H1 (cell line): ENCODE measurements at regions not wholly inside any gene's neighbourhood (a gene's known extent, or its start where the extent isn't known, plus 50 kb on each side); places are given as distances from the start of the nearest gene placed in this dataset.
"Not testable (repeated sequence)": the region's sequence is repeated elsewhere in the genome, so short reads cannot be mapped to it uniquely, and the experiment has no call there.

Experiments
- CTCF ChIA-PET: fragments of 300-600 bp; sonication (Branson Sonifier 250); formaldehyde crosslinking; loops from one replicate; lab custom pipeline; 2021; ENCODE audit not compliant: partially characterized antibody; lab: Charles Lee
- POLR2A ChIA-PET: fragments of 300-600 bp; sonication (Branson Sonifier 250); formaldehyde crosslinking; loops from one replicate; lab custom pipeline; 2021; ENCODE audit warnings: inconsistent platforms; ENCODE audit not compliant: partially characterized antibody; lab: Charles Lee
- DNase-seq, 2 experiments: peaks; one replicate each; pipeline versions ENCODE4 v3.0.0 to v3.0.0-alpha.2; 2010 to 2022; ENCODE audit warnings: low spot score in 2 of 2, low read depth in 1 of 2, mixed read lengths in 1 of 2
- FAIRE-seq: peaks from 2 replicates; lab custom pipeline; 2011; peaks lifted over from hg19 to GRCh38; lab: Jason Lieb, UNC
- H2AFZ ChIP-seq: 2 replicates; pipeline ENCODE4 v1.8.1; 2012; ENCODE audit warnings: low read length, inconsistent platforms
- H2AK5ac ChIP-seq: 2 replicates; pipeline ENCODE4 v1.6.1; 2013; ENCODE audit warnings: low read depth, low read length
- H2BK120ac ChIP-seq: replicated peaks from 2 replicates; pipeline ENCODE3; 2013; ENCODE audit warnings: low read depth, low read length, inconsistent platforms
- H2BK12ac ChIP-seq: 2 replicates; pipeline ENCODE4 v1.6.1; 2013; ENCODE audit warnings: low read depth, low read length
- H2BK15ac ChIP-seq: 2 replicates; pipeline ENCODE4 v1.6.1; 2013; ENCODE audit warnings: low read length
- H2BK20ac ChIP-seq: 2 replicates; pipeline ENCODE4 v1.6.1; 2013; ENCODE audit warnings: low read length
- H2BK5ac ChIP-seq: 2 replicates; pipeline ENCODE4 v1.6.1; 2013; ENCODE audit warnings: low read depth, low read length
- H3K14ac ChIP-seq: 2 replicates; pipeline ENCODE4 v1.6.1; 2013; ENCODE audit warnings: inconsistent platforms; ENCODE audit not compliant: insufficient read length
- H3K18ac ChIP-seq: 2 replicates; pipeline ENCODE4 v1.6.1; 2013; ENCODE audit warnings: low read length; ENCODE audit errors: extremely low read depth
- H3K23ac ChIP-seq: 2 replicates; pipeline ENCODE4 v1.6.1; 2013; ENCODE audit warnings: inconsistent platforms; ENCODE audit not compliant: insufficient read length
- H3K23me2 ChIP-seq: 2 replicates; pipeline ENCODE4 v1.6.1; 2013; ENCODE audit warnings: low read depth, low read length
- H3K27ac ChIP-seq: 2 replicates; pipeline ENCODE4 v1.6.1; 2011; ENCODE audit warnings: low read depth, low read length, inconsistent platforms
- H3K27me3 ChIP-seq, 4 experiments: replicated peaks in 1 of 4; 1 replicate in 1 of 4; 2 replicates in 3 of 4; pipeline versions ENCODE4 v1.6.1 to v1.8.1; 2011 to 2013; ENCODE audit warnings: low read length in 3 of 4, mild to moderate bottlenecking in 3 of 4, inconsistent platforms in 2 of 4, mixed read lengths in 2 of 4, moderate library complexity in 1 of 4; ENCODE audit not compliant: control insufficient read depth in 3 of 4, insufficient read depth in 3 of 4; ENCODE audit errors: extremely low read depth in 1 of 4
- H3K36me3 ChIP-seq, 4 experiments: 2 replicates each; pipeline versions ENCODE4 v1.6.1 to v1.8.1; 2011 to 2013; ENCODE audit warnings: mild to moderate bottlenecking in 4 of 4, low read length in 3 of 4, moderate library complexity in 2 of 4, control low read depth in 1 of 4, inconsistent platforms in 1 of 4; ENCODE audit not compliant: insufficient read depth in 4 of 4, control insufficient read depth in 2 of 4
- H3K4ac ChIP-seq: replicated peaks from 2 replicates; pipeline ENCODE3; 2013; ENCODE audit warnings: low read length, low read depth, mixed read lengths, inconsistent platforms; ENCODE audit not compliant: insufficient read length
- H3K4me1 ChIP-seq, 4 experiments: replicated peaks in 1 of 4; 1 replicate in 1 of 4; 2 replicates in 3 of 4; pipeline versions ENCODE4 v1.6.1 to v1.8.1; 2011 to 2013; ENCODE audit warnings: low read length in 3 of 4, inconsistent platforms in 2 of 4, mixed read lengths in 1 of 4; ENCODE audit not compliant: insufficient read depth in 4 of 4, control insufficient read depth in 3 of 4
- H3K4me2 ChIP-seq, 2 experiments: 2 replicates each; pipeline versions ENCODE4 v1.6.1 to v1.8.1; 2011 to 2013; ENCODE audit warnings: low read depth in 2 of 2, low read length in 2 of 2, control low read depth in 1 of 2, inconsistent platforms in 1 of 2, mild to moderate bottlenecking in 1 of 2; ENCODE audit not compliant: insufficient read depth in 1 of 2
- H3K4me3 ChIP-seq, 4 experiments: fragments of 200-600, 300-600 bp in 1 of 4; sonication (generic), shearing (Covaris generic), sonication (Bioruptor Twin) in 1 of 4; 2 replicates each; pipeline versions ENCODE4 v1.5.1 to v1.8.1; 2011 to 2016; ENCODE audit warnings: low read length in 4 of 4, low read depth in 3 of 4, control low read depth in 2 of 4, inconsistent platforms in 2 of 4, mild to moderate bottlenecking in 2 of 4, mixed read lengths in 1 of 4, moderate library complexity in 1 of 4; ENCODE audit not compliant: insufficient read depth in 2 of 4; ENCODE audit errors: extremely low read depth in 1 of 4
- H3K56ac ChIP-seq: replicated peaks from 2 replicates; pipeline ENCODE3; 2013; ENCODE audit warnings: low read depth, mild to moderate bottlenecking, mixed read lengths, low read length, inconsistent platforms; ENCODE audit not compliant: insufficient read length
- H3K79me1 ChIP-seq: 2 replicates; pipeline ENCODE4 v1.6.1; 2013; ENCODE audit warnings: low read depth, low read length, control low read depth
- H3K79me2 ChIP-seq, 2 experiments: 2 replicates each; pipeline versions ENCODE4 v1.6.1 to v1.8.1; 2012 to 2013; ENCODE audit warnings: low read length in 2 of 2, mild to moderate bottlenecking in 2 of 2, inconsistent platforms in 1 of 2; ENCODE audit not compliant: insufficient read depth in 2 of 2, control insufficient read depth in 1 of 2
- H3K9ac ChIP-seq, 4 experiments: replicated peaks in 1 of 4; 1 replicate in 1 of 4; 2 replicates in 3 of 4; pipeline versions ENCODE4 v1.6.1 to v1.8.1; 2011 to 2013; ENCODE audit warnings: low read depth in 3 of 4, low read length in 3 of 4, control low read depth in 2 of 4, mild to moderate bottlenecking in 2 of 4, moderate library complexity in 2 of 4, inconsistent platforms in 1 of 4; ENCODE audit errors: extremely low read depth in 1 of 4
- H3K9me3 ChIP-seq, 2 experiments: 2 replicates each; pipeline versions ENCODE4 v1.6.1 to v1.8.1; 2012 to 2013; ENCODE audit warnings: mild to moderate bottlenecking in 2 of 2, moderate library complexity in 2 of 2, control low read depth in 1 of 2, inconsistent platforms in 1 of 2, low read depth in 1 of 2, low read length in 1 of 2, mixed read lengths in 1 of 2; ENCODE audit not compliant: insufficient read depth in 2 of 2
- H4K20me1 ChIP-seq, 2 experiments: replicated peaks in 1 of 2; 2 replicates each; pipeline versions ENCODE3 to v1.8.1; 2011 to 2013; ENCODE audit warnings: inconsistent platforms in 2 of 2, low read length in 2 of 2, mild to moderate bottlenecking in 1 of 2; ENCODE audit not compliant: insufficient read depth in 2 of 2, control insufficient read depth in 1 of 2
- H4K5ac ChIP-seq: 2 replicates; pipeline ENCODE4 v1.6.1; 2013; ENCODE audit warnings: low read length, low read depth, mixed read lengths, inconsistent platforms; ENCODE audit not compliant: insufficient read length
- H4K8ac ChIP-seq: 2 replicates; pipeline ENCODE4 v1.8.0; 2013; ENCODE audit warnings: mild to moderate bottlenecking, moderate library complexity, low read length, inconsistent platforms; ENCODE audit not compliant: insufficient read depth; ENCODE audit errors: extremely low read depth
- H4K91ac ChIP-seq: replicated peaks from 2 replicates; pipeline ENCODE3; 2013; ENCODE audit warnings: low read length, mixed read lengths, inconsistent platforms; ENCODE audit not compliant: insufficient read length
- WGBS, 2 experiments: shearing (Covaris generic) in 1 of 2; methylation state at CpG; one replicate each; pipeline versions ENCODE4 v1.1.6 to v1.1.7; 2013 to 2015; ENCODE audit warnings: low lambda C conversion rate in 2 of 2, mixed read lengths in 2 of 2, inconsistent platforms in 1 of 2, low coverage in 1 of 2, missing lambda C conversion rate in 1 of 2; ENCODE audit not compliant: insufficient replicate concordance in 2 of 2, insufficient coverage in 1 of 2, insufficient read length in 1 of 2; ENCODE audit errors: extremely low coverage in 1 of 2, missing lambda C conversion rate in 1 of 2; 5-methylcytosine and 5-hydroxymethylcytosine counted together

- H3K4ac ChIP-seq, FAIRE-seq, CTCF ChIA-PET: not testable (repeated sequence)
Observed at GRCh38 chr2:87567093-87567492, 180.8 kb upstream of the PLGLB2 start.

GRCh38 chr2:87567912-87568311, 180.0 kb upstream of the PLGLB2 start:
- not testable (repeated sequence) for DNase-seq, H3K9me3 ChIP-seq, FAIRE-seq

More at GRCh38 chr2:87567093-87567492, 180.8 kb upstream of the PLGLB2 start:
- 91% methylated on average over 10 of the region's 11 CpGs; no CpG with 5 or more reads in 1 of the 2 experiments for WGBS, 2 experiments
- H4K5ac ChIP-seq, DNase-seq, H2AFZ ChIP-seq, H3K79me2 ChIP-seq, H2BK5ac ChIP-seq, H3K27ac ChIP-seq, H2BK120ac ChIP-seq, H3K14ac ChIP-seq, H3K27me3 ChIP-seq, H3K56ac ChIP-seq, H3K79me1 ChIP-seq, H3K18ac ChIP-seq, H4K91ac ChIP-seq, H3K4me3 ChIP-seq, H2BK15ac ChIP-seq, H3K4me2 ChIP-seq, H2AK5ac ChIP-seq, H3K9ac ChIP-seq, POLR2A ChIA-PET, H4K8ac ChIP-seq, H3K9me3 ChIP-seq, H2BK12ac ChIP-seq, H4K20me1 ChIP-seq, H3K4me1 ChIP-seq, H3K23ac ChIP-seq, H3K23me2 ChIP-seq, H3K36me3 ChIP-seq, H2BK20ac ChIP-seq: not testable (repeated sequence)

More at GRCh38 chr2:87567912-87568311, 180.0 kb upstream of the PLGLB2 start:
- H2BK20ac ChIP-seq, H4K20me1 ChIP-seq, H2BK12ac ChIP-seq, H2BK15ac ChIP-seq, H3K23ac ChIP-seq, H3K79me2 ChIP-seq, H3K4me1 ChIP-seq, H3K4me2 ChIP-seq, H4K91ac ChIP-seq, H3K27ac ChIP-seq, H2AFZ ChIP-seq, H3K14ac ChIP-seq, H4K8ac ChIP-seq, H3K23me2 ChIP-seq, H2AK5ac ChIP-seq, H3K18ac ChIP-seq, H2BK5ac ChIP-seq, H2BK120ac ChIP-seq, CTCF ChIA-PET, H3K4me3 ChIP-seq, H3K36me3 ChIP-seq, POLR2A ChIA-PET, H3K27me3 ChIP-seq, H4K5ac ChIP-seq, H3K9ac ChIP-seq, H3K79me1 ChIP-seq, H3K56ac ChIP-seq, H3K4ac ChIP-seq: not testable (repeated sequence)
- 94% methylated on average over 2 of the region's 3 CpGs; no CpG with 5 or more reads in 1 of the 2 experiments for WGBS, 2 experiments
